T-cell (primary cell): ENCODE measurements at regions not wholly inside any gene's neighbourhood (a gene's known extent, or its start where the extent isn't known, plus 50 kb on each side); places are given as distances from the start of the nearest gene placed in this dataset.

Experiments
- ATAC-seq, 4 experiments: fragments of 200-7000 bp in 3 of 4; fragments of 150-1000 bp in 1 of 4; cut with Tn5 transposase; replicated peaks in 1 of 4; 1 replicate in 3 of 4; 2 replicates in 1 of 4; pipeline ENCODE4 v1.10.0; 2021; ENCODE audit warnings: moderate library complexity in 3 of 4, mild to moderate bottlenecking in 2 of 4, moderate number of reproducible peaks in 1 of 4
- CTCF ChIA-PET, 2 donors: fragments of 300-600 bp; sonication (Branson Sonifier 250); formaldehyde crosslinking; loops; one replicate each; lab custom pipeline; 2022; ENCODE audit warnings: antibody characterized with exemption in 2 of 2; lab: Charles Lee
- POLR2A ChIA-PET, 2 donors: fragments of 300-600 bp; sonication (Branson Sonifier 250); formaldehyde crosslinking; loops; one replicate each; lab custom pipeline; 2022; ENCODE audit warnings: antibody characterized with exemption in 2 of 2; lab: Charles Lee
- DNase-seq, 35 experiments: peaks; one replicate each; pipeline versions ENCODE4 v3.0.0 to v3.0.0-alpha.2; 2013 to 2023
- H3K27ac ChIP-seq: one replicate; pipeline ENCODE4 v1.5.1; 2013; ENCODE audit warnings: low read length
- H3K27me3 ChIP-seq, 2 experiments: replicated peaks in 1 of 2; 1 replicate in 1 of 2; 2 replicates in 1 of 2; pipeline versions ENCODE4 v1.6.1 to v1.7.0; 2013; ENCODE audit warnings: low read length in 1 of 2, mixed read lengths in 1 of 2; ENCODE audit not compliant: control insufficient read depth in 2 of 2, insufficient read depth in 2 of 2; ENCODE audit errors: extremely low read depth in 1 of 2
- H3K36me3 ChIP-seq, 2 donors: 1 replicate in 1 of 2; 2 replicates in 1 of 2; pipeline versions ENCODE4 v1.6.1 to v1.7.0; 2013; ENCODE audit warnings: low read length in 1 of 2; ENCODE audit not compliant: control insufficient read depth in 2 of 2, insufficient read depth in 1 of 2; ENCODE audit errors: extremely low read depth in 1 of 2
- H3K4me1 ChIP-seq, 2 experiments: 1 replicate in 1 of 2; 2 replicates in 1 of 2; pipeline versions ENCODE4 v1.6.1 to v1.7.0; 2013; ENCODE audit warnings: low read length in 2 of 2, mixed read lengths in 1 of 2; ENCODE audit not compliant: insufficient read depth in 2 of 2, control insufficient read depth in 1 of 2; ENCODE audit errors: extremely low read depth in 1 of 2
- H3K4me3 ChIP-seq, 2 donors: 1 replicate in 1 of 2; 2 replicates in 1 of 2; pipeline versions ENCODE4 v1.5.1 to v1.7.0; 2013; ENCODE audit warnings: mild to moderate bottlenecking in 2 of 2, low read length in 1 of 2, moderate library complexity in 1 of 2; ENCODE audit not compliant: control insufficient read depth in 1 of 2; ENCODE audit errors: extremely low read depth in 1 of 2
- H3K9me3 ChIP-seq: 2 replicates; pipeline ENCODE4 v1.7.0; 2013
- H3K27ac Mint-ChIP-seq, 2 donors: one replicate each; pipeline ENCODE4 v1.8.0; 2020 to 2021; ENCODE audit warnings: mild to moderate bottlenecking in 2 of 2, mixed read lengths in 2 of 2
- H3K27me3 Mint-ChIP-seq, 2 donors: one replicate each; pipeline ENCODE4 v1.8.0; 2021 to 2022; ENCODE audit warnings: mixed read lengths in 2 of 2
- H3K36me3 Mint-ChIP-seq: one replicate; pipeline ENCODE4 v1.8.0; 2021; ENCODE audit warnings: mixed read lengths
- H3K4me1 Mint-ChIP-seq, 3 donors: one replicate each; pipeline ENCODE4 v1.8.0; 2020 to 2022; ENCODE audit warnings: mixed read lengths in 3 of 3, mild to moderate bottlenecking in 1 of 3
- H3K4me3 Mint-ChIP-seq, 3 donors: one replicate each; pipeline ENCODE4 v1.8.0; 2020 to 2022; ENCODE audit warnings: mild to moderate bottlenecking in 3 of 3, mixed read lengths in 3 of 3, moderate library complexity in 3 of 3
- H3K9me3 Mint-ChIP-seq, 3 donors: one replicate each; pipeline ENCODE4 v1.8.0; 2020 to 2022; ENCODE audit warnings: mixed read lengths in 3 of 3
- WGBS: methylation state at CpG from one replicate; pipeline ENCODE4 v1.1.5; 2013; ENCODE audit warnings: missing lambda C conversion rate; ENCODE audit not compliant: insufficient coverage; 5-methylcytosine and 5-hydroxymethylcytosine counted together

- Histone ChIP-seq H3K27me3 (no peaks in the 10 kb centered on the region), H3K27ac (no peak overlapping the region), H3K36me3 (no peaks in the 10 kb centered on the region), H3K9me3 (no peaks in the 10 kb centered on the region), H3K4me3 (no peak overlapping the region), H3K4me1 (no peaks in the 10 kb centered on the region)
- no peak overlapping the region for H3K27ac Mint-ChIP-seq
- ChIA-PET POLR2A (no interaction called here), CTCF (no interaction called here)
- DNase-seq (no peak), ATAC-seq (no peak)
- WGBS, result 86% methylated on average over 2 of the region's 2 CpGs
- no peak overlapping the region for H3K4me3 Mint-ChIP-seq
- H3K4me1 Mint-ChIP-seq, result no peaks in the 10 kb centered on the region
- no peaks in the 10 kb centered on the region for H3K9me3 Mint-ChIP-seq
- no peaks in the 10 kb centered on the region for H3K36me3 Mint-ChIP-seq
- H3K27me3 Mint-ChIP-seq, result peaks cover 16 to 31% of the 10 kb centered on the region in 2 donors
These were observed 66.3 kb upstream of the RAI14 start for GRCh38 chr5:34589832-34590231.

- CTCF ChIA-PET, result no interaction called here
- Mint-ChIP-seq H3K36me3 (no peaks in the 10 kb centered on the region), H3K4me1 (no peaks in the 10 kb centered on the region), H3K9me3 (no peaks in the 10 kb centered on the region), H3K4me3 (no peak overlapping the region), H3K27ac (no peak overlapping the region), H3K27me3 (peaks cover 12 to 20% of the 10 kb centered on the region in 2 donors)
- H3K9me3 ChIP-seq, result no peaks in the 10 kb centered on the region
- no peaks in the 10 kb centered on the region for H3K4me1 ChIP-seq
- DNase-seq, result no peak
- WGBS, result 62% methylated on average over 3 of the region's 5 CpGs
- no peak overlapping the region for H3K4me3 ChIP-seq
- POLR2A ChIA-PET, result no interaction called here
- no peak overlapping the region for H3K27ac ChIP-seq
- no peaks in the 10 kb centered on the region for H3K27me3 ChIP-seq
- no peaks in the 10 kb centered on the region for H3K36me3 ChIP-seq
- no peak for ATAC-seq
These were observed 64.4 kb upstream of the RAI14 start for GRCh38 chr5:34591723-34592122.

DNA sequence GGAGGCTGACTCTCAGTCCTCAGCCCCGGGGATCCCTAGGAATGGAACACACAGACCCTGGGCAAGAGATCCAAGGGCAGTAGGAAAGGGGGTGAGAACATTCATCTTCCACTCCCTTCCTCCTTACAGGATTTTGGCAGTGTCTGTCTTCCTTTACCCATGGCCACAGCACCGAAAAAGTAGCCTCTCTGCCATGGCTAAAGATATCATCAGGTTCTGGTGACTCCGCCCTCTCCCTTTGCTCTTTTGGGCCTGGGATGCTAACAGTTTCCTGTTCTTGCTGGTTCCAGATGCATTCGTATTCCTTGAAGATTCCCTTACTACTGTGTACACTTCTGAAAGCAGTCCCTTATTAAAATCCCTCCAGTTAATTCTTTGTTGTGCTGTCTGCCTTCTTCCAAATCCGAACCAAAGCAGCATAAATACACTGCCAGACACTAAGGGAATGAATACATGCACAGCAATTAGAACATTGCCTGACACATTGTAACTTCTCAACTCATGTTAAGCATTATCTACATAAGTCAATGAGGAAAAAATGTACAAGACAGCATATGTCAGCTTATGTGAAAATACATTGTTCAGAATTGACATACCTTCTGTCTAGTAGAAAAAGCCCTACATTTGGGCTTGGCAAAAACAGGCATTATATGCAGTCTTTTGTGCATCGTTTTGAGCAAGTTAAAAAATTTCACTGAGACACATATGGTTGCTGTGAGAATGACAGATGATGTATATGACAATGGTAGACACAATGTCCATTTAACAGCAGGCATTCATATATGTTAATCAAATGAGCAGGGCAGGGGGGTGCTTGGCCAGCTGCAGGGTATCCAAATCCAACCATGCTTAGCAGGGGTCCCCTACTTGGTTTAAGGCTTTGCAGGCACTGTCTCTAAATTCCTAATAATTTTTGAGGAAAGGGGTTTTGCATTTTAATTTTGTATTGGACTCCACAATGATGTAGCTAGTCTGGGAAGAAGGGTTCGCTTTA lies 58.8 kb upstream of the RAI14 start:
- no peaks in the 10 kb centered on the region for H3K4me1 ChIP-seq
- H3K4me3 ChIP-seq, result no peak overlapping the region
- no peaks in the 10 kb centered on the region for H3K9me3 ChIP-seq
- ATAC-seq, result no peak
- ChIA-PET POLR2A (no interaction called here), CTCF (no interaction called here)
- H3K27ac ChIP-seq, result no peak overlapping the region
- H3K27me3 ChIP-seq, result no peaks in the 10 kb centered on the region
- Mint-ChIP-seq H3K4me3 (no peak overlapping the region), H3K4me1 (no peaks in the 10 kb centered on the region), H3K27ac (no peak overlapping the region), H3K9me3 (no peaks in the 10 kb centered on the region), H3K36me3 (no peaks in the 10 kb centered on the region), H3K27me3 (peaks cover 0 to 3% of the 10 kb centered on the region in 2 donors)
- no peak for DNase-seq
- 80% methylated on average over 4 of the region's 7 CpGs for WGBS
- H3K36me3 ChIP-seq, result no peaks in the 10 kb centered on the region

GRCh38 chr5:34598177-34598794 lies 57.8 kb upstream of the RAI14 start:
- CTCF ChIA-PET, result no interaction called here
- no peak for ATAC-seq

GRCh38 chr5:34599471-34600117 lies 56.5 kb upstream of the RAI14 start:
- Mint-ChIP-seq H3K4me1 (no peaks in the 10 kb centered on the region), H3K27ac (no peak overlapping the region), H3K4me3 (no peak overlapping the region), H3K36me3 (no peaks in the 10 kb centered on the region), H3K9me3 (no peaks in the 10 kb centered on the region), H3K27me3 (peaks cover 2 to 3% of the 10 kb centered on the region in 2 donors)
- ATAC-seq (no peak), DNase-seq (no peak)
- 60% methylated on average over 1 of the region's 4 CpGs for WGBS
- Histone ChIP-seq H3K27ac (no peak overlapping the region), H3K9me3 (no peaks in the 10 kb centered on the region), H3K4me3 (no peak overlapping the region), H3K36me3 (no peaks in the 10 kb centered on the region), H3K4me1 (no peaks in the 10 kb centered on the region), H3K27me3 (no peaks in the 10 kb centered on the region)
- POLR2A ChIA-PET, result no interaction called here
- CTCF ChIA-PET, result interaction anchor here in 1 of 2 donors (0.6 kb wide), 1 partner anchor 95 kb away, joined by 3 read pairs; no protein-coding TSS in a partner anchor

More at GRCh38 chr5:34598177-34598794, 57.8 kb upstream of the RAI14 start:
- Histone ChIP-seq H3K4me3 (no peak overlapping the region), H3K36me3 (no peaks in the 10 kb centered on the region), H3K9me3 (no peaks in the 10 kb centered on the region), H3K4me1 (no peaks in the 10 kb centered on the region), H3K27ac (no peak overlapping the region), H3K27me3 (no peaks in the 10 kb centered on the region)
- no peaks in the 10 kb centered on the region for H3K9me3 Mint-ChIP-seq
- no peaks in the 10 kb centered on the region for H3K4me1 Mint-ChIP-seq
- no peak overlapping the region for H3K27ac Mint-ChIP-seq
- peaks cover 2 to 3% of the 10 kb centered on the region in 2 donors for H3K27me3 Mint-ChIP-seq
- no peak overlapping the region for H3K4me3 Mint-ChIP-seq
- 73% methylated on average over 2 of the region's 5 CpGs for WGBS
- no peaks in the 10 kb centered on the region for H3K36me3 Mint-ChIP-seq
- no peak for DNase-seq
- POLR2A ChIA-PET, result no interaction called here

GRCh38 chr5:34600118-34600493 lies 56.0 kb upstream of the RAI14 start:
- DNase-seq, result no peak
- Mint-ChIP-seq H3K4me3 (no peak overlapping the region), H3K9me3 (no peaks in the 10 kb centered on the region), H3K27ac (no peak overlapping the region), H3K4me1 (no peaks in the 10 kb centered on the region), H3K36me3 (no peaks in the 10 kb centered on the region), H3K27me3 (peaks cover 2 to 3% of the 10 kb centered on the region in 2 donors)
- Histone ChIP-seq H3K27me3 (no peaks in the 10 kb centered on the region), H3K4me1 (no peaks in the 10 kb centered on the region), H3K4me3 (no peak overlapping the region), H3K9me3 (no peaks in the 10 kb centered on the region), H3K36me3 (no peaks in the 10 kb centered on the region), H3K27ac (no peak overlapping the region)
- no CpG with 5 or more reads among the region's 4 CpGs for WGBS
- ATAC-seq, result no peak
- CTCF ChIA-PET, result no interaction called here
- POLR2A ChIA-PET, result no interaction called here
